Suprapubic skin (tissue), 4 donors: ENCODE measurements at regions not wholly inside any gene's neighbourhood (a gene's known extent, or its start where the extent isn't known, plus 50 kb on each side); places are given as distances from the start of the nearest gene placed in this dataset.

Experiments used
- CTCF ChIP-seq, 2 donors: fragments of 200-600 bp in 1 of 2; fragments of 450-650 bp in 1 of 2; sonication (generic) in 1 of 2; IDR thresholded peaks; one replicate each; pipeline ENCODE4 v1.5.1; 2016 to 2019; ENCODE audit warnings: antibody characterized with exemption in 2 of 2, mild to moderate bottlenecking in 1 of 2, moderate library complexity in 1 of 2
- EP300 ChIP-seq: sonication (generic); formaldehyde crosslinking; IDR thresholded peaks from one replicate; pipeline ENCODE4 v1.6.1; 2017; ENCODE audit warnings: antibody characterized with exemption
- POLR2A ChIP-seq, 2 donors: fragments of 450-650 bp; IDR thresholded peaks; one replicate each; pipeline ENCODE4 v1.6.1; 2017; ENCODE audit warnings: antibody characterized with exemption in 2 of 2, mild to moderate bottlenecking in 2 of 2, moderate library complexity in 2 of 2
- POLR2AphosphoS5 ChIP-seq, 3 donors: sonication (generic); formaldehyde crosslinking; IDR thresholded peaks; one replicate each; pipeline ENCODE4 v1.6.1; 2017; ENCODE audit warnings: antibody characterized with exemption in 3 of 3

DNA sequence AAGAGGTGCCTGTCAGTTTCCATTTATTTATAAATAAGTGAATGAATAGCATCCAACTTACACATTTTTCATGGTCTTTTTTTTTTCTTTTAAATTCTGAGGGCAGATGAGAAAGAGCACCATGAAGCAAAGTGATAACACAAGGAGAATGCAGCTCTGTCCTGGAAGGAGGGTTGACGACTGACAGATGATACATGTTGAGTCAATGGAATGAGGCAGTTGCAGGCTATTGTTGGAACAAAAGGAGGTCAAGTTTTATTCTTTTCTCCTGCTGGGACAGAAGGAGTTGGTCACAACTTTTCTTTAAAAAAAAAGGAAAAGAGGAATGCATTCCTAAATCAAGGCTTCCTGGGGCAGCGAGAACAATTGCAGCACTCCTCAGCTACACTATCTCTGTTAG is 119.9 kb upstream of the PLEKHG7 start:
- TF ChIP-seq CTCF (IDR thresholded peaks at IDR 0.05) (no peak), POLR2AphosphoS5 (IDR thresholded peaks at IDR 0.05) (no peak), POLR2A (IDR thresholded peaks at IDR 0.05) (no peak), EP300 (no peak)
